ENCODE measurements at regions not wholly inside any gene's neighbourhood (a gene's known extent, or its start where the extent isn't known, plus 50 kb on each side); places are given as distances from the start of the nearest gene placed in this dataset.

DNA sequence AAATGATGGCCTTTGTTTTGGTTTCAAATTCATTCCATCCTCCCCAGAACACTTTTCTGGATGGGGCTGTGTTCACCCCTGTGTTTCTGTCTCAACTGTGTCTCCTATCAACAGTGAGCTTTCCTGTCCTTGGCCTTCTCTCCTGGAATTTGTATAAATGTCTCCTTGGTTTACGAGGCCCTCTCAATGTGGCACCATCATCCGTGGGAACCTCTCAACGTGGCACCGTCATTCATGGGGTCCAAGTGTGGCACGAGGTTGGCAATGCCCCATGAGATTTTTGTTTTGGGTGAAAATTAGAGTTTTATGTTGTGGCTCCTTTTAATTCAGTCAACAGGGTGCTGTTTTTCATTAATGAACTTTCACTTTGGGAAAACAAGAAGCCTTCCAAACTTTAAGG, 280.7 kb upstream of the SALL3 start:
- no peak for DNase-seq

DNA sequence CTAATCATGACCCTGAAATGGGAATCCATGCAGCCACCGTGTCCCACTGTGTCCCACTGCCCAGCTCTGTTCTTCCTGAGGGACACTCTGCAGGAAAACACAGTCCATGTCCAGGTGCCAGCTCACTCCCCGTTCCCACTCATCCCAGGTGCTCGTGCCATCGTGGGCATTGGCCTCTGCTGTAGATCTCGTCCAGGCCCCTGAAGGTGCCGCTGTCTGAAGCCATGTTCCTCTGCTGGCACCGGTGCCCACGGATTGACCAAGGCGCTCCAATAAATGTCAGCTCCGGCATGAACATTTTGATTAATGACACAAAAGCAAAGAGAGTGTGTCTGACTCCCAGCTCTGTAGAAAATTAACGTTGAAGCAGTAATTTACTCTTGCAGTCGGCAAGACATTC, 280.1 kb upstream of the SALL3 start:
- no peak for DNase-seq

DNA sequence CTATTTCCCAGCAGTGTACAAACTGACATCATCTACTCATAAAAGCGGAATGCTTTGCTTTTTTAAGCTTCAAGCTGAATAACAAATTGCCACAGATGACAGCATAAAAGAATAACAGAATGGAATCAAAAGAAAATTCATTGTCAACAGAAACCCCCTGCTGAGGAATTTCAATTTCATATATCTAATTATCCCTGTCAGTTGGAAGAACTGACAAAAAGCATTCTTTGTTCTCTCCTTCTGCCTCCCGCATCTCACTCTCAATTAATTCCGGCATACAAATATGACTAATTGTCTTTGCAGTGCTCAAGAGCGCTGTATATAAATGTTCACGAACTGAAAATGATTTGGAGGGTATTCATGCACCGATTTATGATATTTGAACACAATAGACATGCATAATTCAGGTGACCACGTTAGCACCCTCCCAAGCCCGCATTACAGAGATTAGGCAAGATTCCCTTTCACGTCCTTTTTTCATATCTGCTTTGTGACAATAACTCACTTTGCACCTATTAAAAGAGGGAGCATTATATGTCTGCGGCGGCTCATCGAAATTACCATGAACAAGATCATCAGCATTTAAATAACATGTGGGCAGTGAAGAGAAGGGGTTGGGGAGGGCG, 277.7 kb upstream of the SALL3 start:
- no peak for DNase-seq

DNA sequence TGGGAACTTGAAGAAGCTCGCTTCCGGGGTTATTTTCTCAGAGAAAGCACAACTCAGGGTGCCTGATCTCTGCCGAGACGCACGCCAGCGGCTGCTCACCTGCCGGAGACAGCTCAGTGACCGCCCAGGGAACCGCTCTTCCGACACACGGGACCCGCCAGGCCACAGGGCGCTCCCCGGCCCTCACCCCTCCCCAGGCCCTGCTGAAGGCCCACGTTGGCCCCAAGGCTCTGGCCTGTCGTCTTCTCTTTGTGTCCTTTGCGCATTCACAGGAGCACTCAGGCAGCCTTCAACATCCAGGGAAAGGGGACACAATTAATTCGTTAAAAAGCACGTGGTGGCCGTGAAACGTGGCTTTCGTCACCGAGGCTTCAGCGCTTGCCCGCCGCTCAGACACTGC, 276.3 kb upstream of the SALL3 start:
- DNase-seq = no peak

DNA sequence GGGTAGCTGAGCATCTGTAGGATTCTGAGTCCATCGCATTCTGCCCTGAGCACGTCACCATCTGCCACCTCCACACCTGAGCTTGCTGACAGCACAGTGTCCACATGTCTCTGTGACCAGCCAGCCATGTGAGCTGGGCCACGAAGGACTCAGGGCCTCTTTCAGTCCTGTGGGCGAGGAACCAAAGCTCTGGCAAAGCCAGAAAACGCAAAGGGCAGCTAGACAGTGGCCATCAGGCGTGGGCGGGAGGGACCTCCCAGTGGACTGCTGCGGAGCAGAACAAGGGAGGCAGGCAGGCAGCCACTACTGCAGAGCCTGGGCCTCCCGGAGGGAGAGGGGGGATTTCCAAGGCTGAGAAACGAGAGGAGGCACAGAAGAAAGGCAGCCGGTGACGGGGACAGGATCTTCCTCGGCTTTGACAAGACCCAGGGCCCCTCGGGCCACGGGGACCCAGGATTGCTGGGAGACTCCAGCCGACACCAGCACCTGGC, 274.6 kb upstream of the SALL3 start:
- no peak for DNase-seq

DNA sequence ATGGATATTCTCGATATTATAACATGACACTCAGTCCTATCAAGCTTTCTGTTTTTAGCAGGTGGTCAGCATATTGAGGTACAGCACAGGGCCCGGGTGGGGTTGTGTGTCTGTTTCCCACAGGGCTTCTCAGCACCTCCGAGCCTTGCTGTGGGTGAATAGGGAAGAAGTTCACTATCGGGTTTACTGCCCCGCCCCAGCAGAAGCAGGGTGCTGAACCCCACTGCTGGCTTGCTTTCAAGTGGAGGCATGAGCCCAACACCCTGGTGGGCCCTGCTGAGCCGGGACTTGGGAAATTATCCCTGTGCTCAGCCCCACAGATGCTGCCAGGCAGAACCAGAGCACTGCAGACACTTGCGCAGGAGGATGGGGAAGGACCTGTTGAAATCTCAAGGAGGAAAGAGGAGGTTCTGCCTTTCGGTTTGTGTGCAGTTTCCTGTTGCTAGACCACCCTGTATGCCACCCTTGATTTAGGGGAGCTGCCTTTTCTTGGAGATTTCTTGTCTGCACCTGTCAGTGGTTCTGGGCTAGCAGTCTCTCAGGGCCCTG, 270.3 kb upstream of the SALL3 start:
- DNase-seq = no peak

DNA sequence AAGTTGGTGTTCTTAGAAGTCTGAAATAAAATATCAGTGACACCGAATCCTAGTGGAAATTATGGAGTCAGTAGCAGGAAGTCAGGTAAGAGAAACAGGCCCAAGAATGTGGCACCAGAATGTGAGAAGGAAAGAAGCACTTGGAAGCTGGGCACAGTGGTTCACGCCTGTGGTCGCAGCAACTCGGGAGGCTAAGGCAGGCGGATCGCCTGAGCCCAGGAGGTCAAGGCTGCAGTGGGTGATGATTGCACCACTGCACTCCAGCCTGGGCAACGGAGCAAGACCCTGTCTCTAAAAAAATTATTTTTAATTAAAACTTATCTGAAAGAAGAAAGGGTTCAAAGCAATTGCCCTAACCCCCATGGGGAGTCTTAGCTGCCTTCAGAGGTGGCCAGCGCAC, 268.3 kb upstream of the SALL3 start:
- no peak for DNase-seq

DNA sequence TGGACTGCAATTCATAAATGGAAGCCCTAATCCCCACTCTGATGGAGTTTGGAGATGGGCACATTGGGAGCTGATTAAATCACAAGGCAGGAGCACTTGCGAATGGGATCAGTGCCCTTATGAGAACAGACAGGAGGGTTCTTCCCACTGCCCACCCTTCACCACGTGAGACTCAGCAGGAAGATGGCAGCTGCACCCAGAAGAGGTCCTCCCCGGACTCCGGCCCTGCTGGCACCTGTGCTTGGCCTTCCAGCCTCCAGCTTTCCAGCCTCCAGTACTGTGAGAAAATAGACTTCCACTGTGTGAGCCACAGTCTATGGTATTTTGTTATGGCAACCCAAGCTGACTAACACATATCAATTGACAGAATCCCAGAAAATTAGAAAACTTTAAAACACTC, 267.6 kb upstream of the SALL3 start:
- no peak for DNase-seq

DNA sequence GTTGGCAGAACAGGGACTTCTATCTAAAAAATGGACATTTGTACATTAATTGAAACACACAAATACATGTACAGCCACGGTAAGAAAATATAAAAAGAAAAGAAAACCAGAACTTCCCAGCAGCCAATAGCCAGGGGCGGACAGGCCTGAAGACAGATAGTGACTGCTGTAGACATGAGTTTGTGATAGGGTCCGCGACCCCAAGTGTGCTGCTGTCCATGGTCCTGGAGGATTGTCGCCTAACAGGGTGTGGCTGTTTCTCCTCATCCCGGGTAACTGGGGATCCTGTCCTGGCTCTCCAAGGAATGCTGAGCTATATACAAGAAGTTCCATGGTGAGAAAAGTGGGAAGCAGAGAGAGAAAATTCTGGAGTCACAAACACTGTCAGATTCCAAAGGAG, 266.5 kb upstream of the SALL3 start:
- DNase-seq = no peak

DNA sequence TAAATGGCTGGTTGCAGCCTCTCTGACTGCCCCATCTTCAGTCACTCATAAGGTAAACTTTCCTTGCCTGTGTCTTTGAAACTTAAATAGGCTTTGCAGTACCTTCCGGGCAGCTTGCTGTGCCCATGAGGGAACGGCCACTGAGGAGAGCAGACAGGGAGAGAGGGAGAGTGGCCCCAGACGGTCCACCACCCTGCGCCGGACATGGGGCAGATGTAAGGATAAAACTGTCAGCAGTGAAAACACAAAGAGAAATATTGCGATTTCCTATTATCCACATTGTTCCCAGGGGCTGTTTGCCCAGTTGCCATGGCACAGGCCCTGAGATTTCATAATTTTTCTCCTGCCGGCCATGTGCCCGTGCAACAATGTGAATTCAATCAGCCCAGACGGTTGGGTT, 265.9 kb upstream of the SALL3 start:
- DNase-seq = no peak

DNA sequence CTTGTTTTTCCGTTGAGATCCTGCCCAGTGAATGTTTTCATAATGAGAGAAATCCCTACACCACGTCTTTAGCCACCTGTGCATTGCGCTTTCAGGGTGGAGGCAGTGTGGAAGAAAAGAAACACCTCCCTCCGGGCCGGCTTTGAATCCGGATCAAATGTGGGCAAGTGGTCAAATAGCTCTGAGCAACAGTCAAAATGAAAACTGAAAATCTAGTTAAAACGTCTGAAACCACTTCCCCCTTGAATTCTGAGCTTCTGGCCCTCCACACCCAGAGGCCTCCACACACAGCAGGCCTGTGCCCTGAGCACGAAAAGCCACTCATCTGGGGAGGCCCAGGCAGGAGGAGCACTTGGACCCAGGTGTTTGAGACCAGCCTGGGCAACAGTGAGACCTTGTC, 263.6 kb upstream of the SALL3 start:
- no peak for DNase-seq

DNA sequence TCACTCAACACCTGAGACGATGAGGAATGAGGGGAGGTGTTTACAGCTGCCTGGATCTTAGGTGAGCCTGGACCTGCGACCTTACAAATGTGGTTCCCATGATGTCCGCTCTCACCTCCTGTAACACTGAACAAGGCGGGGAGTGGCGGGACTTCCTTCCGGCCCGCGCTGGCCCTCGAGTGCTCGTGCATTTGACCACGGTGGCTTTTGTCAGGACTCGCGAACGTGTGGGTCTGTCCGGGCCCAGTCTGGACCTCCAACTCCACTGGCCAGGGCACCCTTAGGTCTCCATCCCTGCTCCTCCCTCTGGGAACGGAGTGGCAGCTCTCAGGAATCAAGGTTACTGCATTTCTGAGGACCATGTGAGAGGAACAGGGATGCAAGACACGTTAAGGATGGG, 263.0 kb upstream of the SALL3 start:
- DNase-seq = no peak

DNA sequence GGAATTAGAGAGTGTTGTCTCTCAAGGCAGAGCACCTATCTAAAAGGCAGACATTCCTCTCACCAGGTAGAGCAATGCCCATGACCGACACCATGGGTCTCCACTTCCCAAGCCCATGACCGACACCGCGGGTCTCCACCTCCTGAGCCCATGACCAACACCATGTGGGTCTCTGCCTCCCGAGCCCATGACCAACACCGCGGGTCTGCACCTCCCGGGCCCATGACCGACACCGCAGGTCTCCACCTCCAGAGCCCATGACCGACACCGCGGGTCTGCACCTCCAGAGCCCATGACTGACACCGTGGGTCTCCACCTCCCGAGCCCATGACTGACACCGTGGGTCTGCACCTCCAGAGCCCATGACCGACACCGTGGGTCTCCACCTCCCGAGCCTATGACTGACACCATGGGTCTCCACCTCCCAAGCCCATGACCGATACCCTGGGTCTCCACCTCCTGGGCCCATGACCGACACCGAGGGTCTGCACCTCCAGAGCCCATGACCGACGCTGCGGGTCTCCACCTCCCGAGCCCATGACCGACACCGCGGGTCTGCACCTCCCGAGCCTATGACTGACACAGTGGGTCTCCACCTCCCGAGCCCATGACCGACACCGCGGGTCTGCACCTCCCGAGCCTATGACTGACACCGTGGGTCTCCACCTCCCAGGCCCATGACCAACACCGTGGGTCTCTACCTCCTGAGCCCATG, 262.4 kb upstream of the SALL3 start:
- no peak for DNase-seq

DNA sequence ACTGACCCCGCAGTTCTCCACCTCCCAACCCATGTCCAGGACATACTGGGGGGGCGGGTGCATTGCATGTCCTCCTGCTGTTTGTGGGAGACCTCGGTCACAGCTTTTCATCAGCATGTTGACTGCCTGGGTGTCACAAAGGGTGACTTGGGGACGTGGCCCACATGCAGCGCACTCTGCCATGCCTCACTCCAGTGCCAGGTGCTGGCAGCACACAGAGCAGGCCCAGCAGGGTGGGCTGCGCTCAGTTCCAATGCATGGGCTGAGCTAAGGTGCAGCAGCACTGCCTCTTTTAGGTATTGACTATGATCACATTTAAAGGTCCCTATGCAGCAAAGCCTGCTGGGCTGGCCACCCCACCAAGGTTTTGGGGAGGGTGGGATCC, 261.9 kb upstream of the SALL3 start:
- no peak for DNase-seq

DNA sequence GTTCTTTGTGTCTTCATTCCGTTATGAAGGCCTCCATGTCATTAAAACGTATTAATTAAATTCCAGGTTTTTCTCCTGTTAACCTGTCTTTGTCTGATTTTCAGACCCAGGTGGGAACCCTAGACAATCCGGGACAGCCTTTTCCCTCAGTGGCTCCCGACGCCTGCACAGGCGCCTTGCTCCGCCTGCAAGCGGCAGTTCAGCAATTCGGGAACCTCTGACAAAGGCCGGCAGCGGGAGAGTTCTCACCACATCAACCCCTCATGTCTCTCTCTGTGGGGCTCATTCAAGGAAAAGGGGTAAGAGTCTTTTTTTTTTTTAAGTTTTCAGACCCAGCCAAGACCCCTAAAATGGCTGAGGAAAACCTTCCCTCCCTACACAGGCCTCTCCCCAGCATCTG, 259.8 kb upstream of the SALL3 start:
- no peak for DNase-seq

DNA sequence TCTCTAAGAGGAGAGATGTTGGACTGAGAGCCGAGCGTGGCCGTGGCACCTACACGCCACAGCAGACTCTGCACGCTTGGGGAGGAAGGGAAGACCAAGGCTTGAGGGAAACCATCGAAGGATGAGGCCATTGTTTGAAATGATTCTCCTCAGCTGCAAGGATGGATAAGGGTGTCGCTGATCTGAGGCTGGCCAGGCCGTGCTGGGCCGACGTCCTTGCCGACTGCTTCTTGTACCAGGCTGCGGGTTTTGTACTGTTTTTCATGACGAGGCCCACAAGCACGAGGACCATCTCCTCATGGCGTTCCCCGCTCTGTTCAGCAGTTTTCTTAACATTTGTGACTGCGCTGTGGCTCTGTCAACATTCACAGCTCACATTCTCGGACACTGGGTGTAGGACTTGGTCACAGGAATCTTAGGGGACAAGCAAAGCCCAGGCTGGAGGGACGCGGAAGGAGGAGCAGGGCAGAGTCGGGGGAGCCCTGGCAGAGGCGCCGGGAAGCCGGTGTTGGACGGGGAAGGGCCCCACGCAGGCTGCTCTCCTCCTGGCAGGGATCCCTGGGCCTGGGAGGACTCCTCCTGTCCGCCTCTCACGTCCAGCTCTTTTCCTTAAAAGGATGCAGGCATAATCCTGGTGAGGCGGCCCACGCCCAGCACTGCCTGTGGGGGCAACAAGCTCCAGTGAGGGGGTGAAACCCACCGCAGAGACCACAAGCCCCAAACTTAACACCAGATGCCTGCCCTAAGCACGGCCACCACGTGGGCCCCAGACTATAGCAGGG, 259.0 kb upstream of the SALL3 start:
- no peak for DNase-seq

DNA sequence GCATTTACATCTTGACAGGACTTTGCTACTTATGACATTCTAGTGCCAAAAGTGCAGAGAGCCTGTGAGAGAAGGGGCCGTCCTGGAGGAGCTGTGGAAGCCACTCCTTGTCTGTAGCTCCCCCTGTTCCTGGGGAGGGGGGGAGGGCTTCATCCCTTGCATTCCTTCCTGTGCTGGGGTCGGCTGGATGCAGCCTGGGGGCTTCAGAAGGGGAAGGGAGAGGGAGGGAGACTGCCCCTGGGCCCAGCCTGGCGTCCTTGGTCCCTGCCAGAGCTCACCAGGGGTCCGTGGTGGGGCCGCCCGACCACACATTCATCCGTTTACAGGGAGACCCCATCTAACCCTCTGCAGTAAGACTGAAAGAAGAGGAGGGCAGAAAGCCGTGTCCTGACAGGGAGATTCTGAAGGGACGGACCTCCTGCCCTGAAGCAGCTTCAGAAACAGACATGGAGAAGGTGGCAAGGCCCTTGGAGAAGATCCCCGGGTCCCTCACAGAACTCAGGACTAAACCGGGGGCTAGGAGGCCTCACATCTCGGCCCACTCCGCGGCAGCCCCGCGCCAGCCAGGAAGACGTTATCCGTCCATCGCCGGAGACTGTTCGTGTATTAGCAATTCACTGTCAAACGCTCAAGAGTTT, 258.3 kb upstream of the SALL3 start:
- no peak for DNase-seq

DNA sequence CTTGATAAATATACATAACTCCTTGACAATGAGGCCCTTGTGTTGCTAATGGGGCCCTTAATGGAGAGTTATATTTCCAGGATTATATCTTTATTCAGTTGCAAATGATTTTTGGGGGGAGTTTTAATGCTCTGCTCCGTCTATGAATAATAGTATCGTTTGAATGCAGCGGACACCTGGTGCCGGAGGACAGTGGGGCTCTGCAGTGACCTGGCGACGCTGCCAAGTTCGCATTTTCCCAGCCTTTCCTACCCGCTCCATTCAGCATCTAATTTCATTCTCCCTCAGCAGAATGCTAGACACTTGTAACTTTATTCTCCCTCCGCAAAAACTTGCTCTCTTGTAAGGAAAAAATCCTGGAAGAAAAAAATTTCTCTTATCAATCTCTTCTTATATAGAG, 257.6 kb upstream of the SALL3 start:
- DNase-seq = no peak

DNA sequence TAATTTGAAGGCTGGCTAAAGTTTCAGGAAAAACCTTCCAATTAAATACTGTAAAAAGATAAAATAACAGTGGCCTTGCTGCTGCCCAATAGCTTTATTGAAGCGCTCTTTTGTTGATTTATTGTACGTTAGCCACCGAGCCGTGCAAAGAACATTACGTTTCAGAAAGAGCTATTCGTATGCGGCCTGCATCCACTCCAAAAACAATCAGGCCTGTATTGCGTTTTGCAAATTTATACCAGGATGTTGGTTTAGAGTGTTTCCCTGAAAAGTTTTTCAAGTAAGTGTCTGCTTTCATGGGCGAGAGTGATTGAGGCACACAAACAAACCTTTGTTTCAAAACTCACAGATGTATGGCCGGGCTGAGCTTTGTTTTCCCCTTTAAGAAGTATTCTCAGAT, 257.2 kb upstream of the SALL3 start:
- no peak for DNase-seq

DNA sequence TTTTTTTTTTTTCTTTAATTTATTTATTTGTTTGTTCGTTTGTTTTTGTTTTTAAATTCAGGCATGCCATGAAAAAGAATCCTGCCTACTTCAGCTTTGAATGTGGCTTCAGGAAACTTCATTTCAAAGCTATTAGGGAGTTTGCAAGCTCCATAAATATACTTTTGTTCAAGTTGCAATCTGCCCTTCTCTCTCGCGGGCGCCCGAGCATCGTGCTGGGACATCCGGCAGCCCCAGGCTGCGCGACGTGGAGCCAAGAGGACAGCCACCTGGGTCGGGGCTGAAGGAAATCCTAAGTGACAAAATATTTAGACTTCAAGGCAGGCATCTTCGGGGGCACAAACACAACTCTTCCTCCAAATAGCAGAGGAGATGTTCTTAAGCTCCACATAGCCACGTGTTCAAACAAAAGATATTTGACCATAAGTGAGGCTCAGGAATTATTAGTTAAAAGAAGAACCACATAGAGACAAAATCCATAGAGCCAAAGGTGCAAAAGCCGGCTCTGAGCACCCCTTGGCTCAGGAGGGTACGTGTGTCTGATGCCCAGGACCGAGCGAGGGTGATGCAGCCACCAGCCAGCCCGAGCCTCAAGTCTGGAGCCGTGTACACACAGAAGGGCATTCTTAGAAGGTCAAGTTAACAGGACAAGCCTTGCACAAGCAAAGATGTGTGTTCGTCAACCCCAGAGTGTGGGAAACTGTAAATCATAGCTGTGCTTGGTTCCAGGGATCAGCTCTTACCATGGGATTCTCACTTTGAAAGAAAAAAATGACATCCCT, 256.5 kb upstream of the SALL3 start:
- no peak for DNase-seq

DNA sequence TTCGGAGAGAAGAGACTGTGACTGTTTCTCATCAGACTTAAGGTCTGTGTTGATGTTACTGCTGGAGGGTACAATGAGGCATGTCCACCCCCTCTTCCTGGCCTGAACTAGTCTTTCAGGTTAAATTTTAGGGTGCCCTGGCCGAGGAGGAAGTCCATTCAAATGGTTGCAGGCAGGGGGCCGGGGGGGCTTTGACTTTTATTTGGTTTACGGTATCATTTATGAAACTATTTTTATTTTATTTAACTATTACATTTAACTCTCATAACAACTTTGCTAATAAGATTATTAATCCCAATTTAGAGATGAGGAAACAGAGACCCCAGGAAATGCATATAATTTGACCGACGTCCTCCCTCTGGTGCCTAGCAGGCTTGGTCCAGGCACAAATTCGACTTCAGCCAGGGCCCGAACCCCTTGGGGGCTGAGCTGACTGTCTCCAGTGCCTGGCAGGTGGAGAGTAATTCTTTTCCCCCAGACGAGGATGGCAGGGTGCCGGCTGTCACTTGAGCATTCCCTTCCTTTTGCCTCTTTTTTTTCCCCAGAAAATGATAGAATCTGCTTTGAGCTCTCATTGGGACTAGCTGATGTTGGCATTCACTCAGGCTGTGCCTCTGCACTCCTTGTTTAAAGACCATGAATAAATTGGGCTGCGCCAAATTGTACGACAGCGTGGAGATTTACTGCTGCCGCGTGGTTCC, 255.3 kb upstream of the SALL3 start:
- DNase-seq = no peak

DNA sequence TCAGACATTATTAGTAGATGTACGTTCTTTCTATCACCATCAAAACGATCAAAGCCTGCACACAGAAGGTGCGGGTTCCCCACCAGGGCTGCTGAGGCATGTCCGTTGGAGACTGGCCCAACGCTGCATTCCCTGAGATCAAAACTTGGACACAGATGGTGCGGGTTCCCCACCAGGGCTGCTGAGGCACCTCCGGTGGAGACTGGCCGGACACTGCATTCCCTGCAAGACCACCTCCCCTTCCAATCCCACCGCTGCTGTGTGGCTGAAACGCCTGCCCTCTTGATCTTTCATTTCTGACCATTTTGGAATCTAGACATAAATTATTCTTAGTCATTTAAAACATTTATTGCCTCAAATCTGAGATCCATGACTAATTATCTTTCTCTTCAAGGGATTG, 254.2 kb upstream of the SALL3 start:
- no peak for DNase-seq

Measured in GF-D8 (cell line).